Activated CD4-positive, alpha-beta T cell treated with anti-CD3 and anti-CD28 coated beads, Interleukin-10, Interleukin-2, amounts not matched to agents 100 ng/mL and 50 ng/mL, durations not matched to agents 16 hours and 8 hours (primary cell): ENCODE measurements at regions not wholly inside any gene's neighbourhood (a gene's known extent, or its start where the extent isn't known, plus 50 kb on each side); places are given as distances from the start of the nearest gene placed in this dataset.

Experiments used
- DNase-seq: peaks from one replicate; pipeline ENCODE4 v3.0.0-alpha.2; 2020

GRCh38 chr2:10964052-10964790 is 52.5 kb downstream of the KCNF1 start:
- DNase-seq, result no peak

GRCh38 chr2:10965241-10965843 is 53.6 kb downstream of the KCNF1 start:
- DNase-seq, result no peak

- no peak for DNase-seq
Measured at GRCh38 chr2:10966056-10966455, 54.3 kb downstream of the KCNF1 start.

- no peak for DNase-seq
Measured at GRCh38 chr2:10966741-10967140, 55.0 kb downstream of the KCNF1 start.

- no peak for DNase-seq
Measured at GRCh38 chr2:10968176-10968575, 56.4 kb downstream of the KCNF1 start.

GRCh38 chr2:10970666-10971065 is 58.9 kb downstream of the KCNF1 start:
- DNase-seq, result no peak

GRCh38 chr2:10971161-10971887 is 59.6 kb downstream of the KCNF1 start:
- DNase-seq, result no peak

- DNase-seq, result no peak
Measured at GRCh38 chr2:10971888-10972260, 60.1 kb downstream of the KCNF1 start.

- no peak for DNase-seq
Measured at GRCh38 chr2:10972683-10973433, 61.1 kb downstream of the KCNF1 start.

GRCh38 chr2:10973766-10974165 is 62.0 kb downstream of the KCNF1 start:
- no peak for DNase-seq

- DNase-seq, result no peak
Measured at GRCh38 chr2:10977003-10977402, 65.3 kb downstream of the KCNF1 start.

GRCh38 chr2:10977621-10978020 is 65.9 kb downstream of the KCNF1 start:
- DNase-seq, result no peak

GRCh38 chr2:10978090-10978670 is 66.4 kb downstream of the KCNF1 start:
- no peak for DNase-seq

GRCh38 chr2:10980071-10980470 is 68.3 kb downstream of the KCNF1 start:
- DNase-seq, result no peak

GRCh38 chr2:10980886-10981425 is 69.2 kb downstream of the KCNF1 start:
- no peak for DNase-seq

GRCh38 chr2:10981451-10981850 is 69.7 kb downstream of the KCNF1 start:
- no peak for DNase-seq

GRCh38 chr2:10981941-10982431 is 70.3 kb downstream of the KCNF1 start:
- DNase-seq, result no peak

GRCh38 chr2:10982931-10983701 is 71.4 kb downstream of the KCNF1 start:
- no peak for DNase-seq

- DNase-seq, result no peak
Measured at GRCh38 chr2:10983711-10984110, 72.0 kb downstream of the KCNF1 start.

GRCh38 chr2:10984418-10985135 is 72.8 kb downstream of the KCNF1 start:
- no peak for DNase-seq

GRCh38 chr2:10985260-10985659 is 73.5 kb downstream of the KCNF1 start:
- no peak for DNase-seq
